Liver (tissue), 3 donors: ENCODE measurements at regions not wholly inside any gene's neighbourhood (a gene's known extent, or its start where the extent isn't known, plus 50 kb on each side); places are given as distances from the start of the nearest gene placed in this dataset.

ENCODE experiments used
- GABPA ChIP-seq, 2 donors: IDR thresholded peaks in 1 of 2; conservative IDR thresholded peaks in 1 of 2; 2 replicates each; pipeline ENCODE4 v1.6.1; 2016; ENCODE audit warnings: antibody characterized with exemption in 2 of 2, mild to moderate bottlenecking in 1 of 2, moderate library complexity in 1 of 2
- TF ChIP-seq, protein P1 (sequence below): fragments of 150-350 bp; IDR thresholded peaks from 2 replicates; pipeline ENCODE4 v1.5.1; 2017; ENCODE audit warnings: improper control_type of control experiment, low read depth, low read length; ENCODE audit not compliant: missing input control
- donor health status: healthy.
- donor health status: healthy.

DNA sequence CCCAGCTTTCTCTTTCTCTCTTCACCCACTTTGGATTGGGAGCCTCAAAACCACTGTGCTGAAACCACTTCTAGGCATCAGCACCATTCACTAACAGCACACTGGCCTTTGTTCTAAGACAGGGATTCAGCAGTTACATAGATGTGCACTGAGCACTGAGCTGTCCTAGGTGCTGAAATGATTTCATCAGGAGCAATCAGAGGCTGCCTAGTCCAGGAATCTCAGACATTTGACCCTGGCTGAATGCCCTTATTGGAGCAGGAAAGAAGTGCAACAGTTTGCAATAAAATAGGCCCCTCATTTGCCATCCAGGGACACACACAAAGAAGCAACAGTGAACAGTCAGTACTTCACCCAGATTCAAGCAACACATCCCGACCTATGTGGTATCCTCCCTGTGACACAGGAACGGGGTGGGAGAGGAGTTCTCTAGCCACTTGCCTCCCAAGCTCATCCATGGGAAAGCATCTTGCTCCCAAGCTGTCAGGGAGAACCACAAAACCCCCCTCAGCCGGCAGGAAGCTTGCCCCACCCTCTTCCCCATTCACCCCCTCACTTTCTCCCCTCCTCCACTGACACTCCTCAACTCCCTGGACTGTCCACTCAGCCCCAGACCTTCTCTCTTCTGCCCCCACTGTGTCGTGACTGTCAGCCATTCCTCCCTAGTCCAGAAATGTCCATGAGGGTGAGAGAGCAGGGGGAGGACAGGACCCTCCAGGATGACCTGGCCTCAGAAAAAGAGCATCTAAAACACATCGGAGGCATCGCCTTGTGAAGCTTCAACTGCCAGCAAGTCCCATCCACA, 304.4 kb downstream of the PREX1 start:
- no peak for TF ChIP-seq GABPA (IDR thresholded peaks at IDR 0.05 in 1 of 2, conservative IDR thresholded peaks at IDR 0.05 in 1 of 2)
- TF ChIP-seq, protein P1, sequence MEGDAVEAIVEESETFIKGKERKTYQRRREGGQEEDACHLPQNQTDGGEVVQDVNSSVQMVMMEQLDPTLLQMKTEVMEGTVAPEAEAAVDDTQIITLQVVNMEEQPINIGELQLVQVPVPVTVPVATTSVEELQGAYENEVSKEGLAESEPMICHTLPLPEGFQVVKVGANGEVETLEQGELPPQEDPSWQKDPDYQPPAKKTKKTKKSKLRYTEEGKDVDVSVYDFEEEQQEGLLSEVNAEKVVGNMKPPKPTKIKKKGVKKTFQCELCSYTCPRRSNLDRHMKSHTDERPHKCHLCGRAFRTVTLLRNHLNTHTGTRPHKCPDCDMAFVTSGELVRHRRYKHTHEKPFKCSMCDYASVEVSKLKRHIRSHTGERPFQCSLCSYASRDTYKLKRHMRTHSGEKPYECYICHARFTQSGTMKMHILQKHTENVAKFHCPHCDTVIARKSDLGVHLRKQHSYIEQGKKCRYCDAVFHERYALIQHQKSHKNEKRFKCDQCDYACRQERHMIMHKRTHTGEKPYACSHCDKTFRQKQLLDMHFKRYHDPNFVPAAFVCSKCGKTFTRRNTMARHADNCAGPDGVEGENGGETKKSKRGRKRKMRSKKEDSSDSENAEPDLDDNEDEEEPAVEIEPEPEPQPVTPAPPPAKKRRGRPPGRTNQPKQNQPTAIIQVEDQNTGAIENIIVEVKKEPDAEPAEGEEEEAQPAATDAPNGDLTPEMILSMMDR: no peak
